ENCODE measurements at regions not wholly inside any gene's neighbourhood (a gene's known extent, or its start where the extent isn't known, plus 50 kb on each side); places are given as distances from the start of the nearest gene placed in this dataset.

- H3K4me3 ChIP-seq (ENCODE audit: low read length) = no peak overlapping the region
- TF ChIP-seq, protein P1, sequence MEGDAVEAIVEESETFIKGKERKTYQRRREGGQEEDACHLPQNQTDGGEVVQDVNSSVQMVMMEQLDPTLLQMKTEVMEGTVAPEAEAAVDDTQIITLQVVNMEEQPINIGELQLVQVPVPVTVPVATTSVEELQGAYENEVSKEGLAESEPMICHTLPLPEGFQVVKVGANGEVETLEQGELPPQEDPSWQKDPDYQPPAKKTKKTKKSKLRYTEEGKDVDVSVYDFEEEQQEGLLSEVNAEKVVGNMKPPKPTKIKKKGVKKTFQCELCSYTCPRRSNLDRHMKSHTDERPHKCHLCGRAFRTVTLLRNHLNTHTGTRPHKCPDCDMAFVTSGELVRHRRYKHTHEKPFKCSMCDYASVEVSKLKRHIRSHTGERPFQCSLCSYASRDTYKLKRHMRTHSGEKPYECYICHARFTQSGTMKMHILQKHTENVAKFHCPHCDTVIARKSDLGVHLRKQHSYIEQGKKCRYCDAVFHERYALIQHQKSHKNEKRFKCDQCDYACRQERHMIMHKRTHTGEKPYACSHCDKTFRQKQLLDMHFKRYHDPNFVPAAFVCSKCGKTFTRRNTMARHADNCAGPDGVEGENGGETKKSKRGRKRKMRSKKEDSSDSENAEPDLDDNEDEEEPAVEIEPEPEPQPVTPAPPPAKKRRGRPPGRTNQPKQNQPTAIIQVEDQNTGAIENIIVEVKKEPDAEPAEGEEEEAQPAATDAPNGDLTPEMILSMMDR (conservative IDR thresholded peaks at IDR 0.05; ENCODE audit: low read length) = no peak
- DNase-seq (ENCODE audit: low read depth) = peak; percentile 15
Measured at GRCh38 chr11:81989093-81989492, 744.6 kb downstream of the FAM181B start.

DNA sequence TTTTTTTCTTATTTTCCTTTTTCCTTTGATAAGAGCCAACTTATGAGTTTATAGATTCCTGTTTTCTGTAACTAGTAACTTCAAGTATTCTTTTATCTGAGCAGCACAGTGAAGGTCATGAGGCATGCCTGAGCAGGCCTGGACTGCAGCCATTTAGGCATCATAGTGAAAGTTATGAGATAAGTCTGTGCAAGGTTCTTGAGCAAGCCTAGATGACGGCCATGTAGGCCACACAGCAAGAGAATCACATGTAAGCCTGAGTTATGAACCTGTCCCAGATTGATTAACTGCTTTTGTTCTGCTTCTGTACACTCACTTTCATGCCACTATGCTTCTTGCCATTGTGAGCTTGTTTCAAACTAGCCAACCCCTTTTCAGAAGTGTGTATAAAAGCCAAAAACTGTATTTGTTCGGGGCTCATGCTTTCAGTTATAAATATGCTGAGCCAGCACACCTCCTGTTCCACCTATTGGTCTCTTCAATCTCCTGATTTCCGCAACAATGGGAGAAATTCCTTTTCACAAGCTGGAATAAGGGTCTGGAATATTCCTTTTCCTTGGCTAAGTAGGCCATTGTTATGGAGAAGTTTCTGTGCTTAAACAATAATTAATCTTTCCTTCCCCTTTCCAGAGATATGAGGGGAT, 745.7 kb downstream of the FAM181B start:
- TF ChIP-seq, protein P1 (conservative IDR thresholded peaks at IDR 0.05; ENCODE audit: low read length) = no peak
- H3K4me3 ChIP-seq (ENCODE audit: low read length) = no peak overlapping the region
- DNase-seq (ENCODE audit: low read depth) = peak; percentile 33

GRCh38 chr11:81986556-81987161, 747.0 kb downstream of the FAM181B start:
- TF ChIP-seq, protein P1 (conservative IDR thresholded peaks at IDR 0.05; ENCODE audit: low read length) = no peak
- DNase-seq (ENCODE audit: low read depth) = no peak
- no peak overlapping the region for H3K4me3 ChIP-seq (ENCODE audit: low read length)

DNA sequence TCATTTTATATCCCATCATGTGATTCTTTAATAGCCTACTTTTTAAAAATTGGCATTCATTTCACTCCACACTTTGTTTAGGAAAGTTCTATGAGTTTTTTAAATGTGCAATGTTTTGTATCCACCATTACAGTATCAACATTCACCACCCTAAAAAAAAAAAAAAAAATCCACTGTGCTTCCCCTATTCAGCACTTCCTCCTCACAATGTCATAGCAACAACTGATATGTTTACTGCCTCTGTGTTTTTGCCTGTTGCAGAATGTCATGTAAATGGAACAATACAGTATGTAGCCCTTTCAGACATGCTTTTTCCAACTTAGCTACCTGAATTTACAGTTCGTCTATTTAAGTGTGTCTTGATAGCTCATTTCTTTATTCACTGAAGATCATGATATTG, 754.2 kb downstream of the FAM181B start:
- no peak for DNase-seq (ENCODE audit: low read depth)
- TF ChIP-seq, protein P1 (conservative IDR thresholded peaks at IDR 0.05; ENCODE audit: low read length) = no peak
- no peak overlapping the region for H3K4me3 ChIP-seq (ENCODE audit: low read length)

GRCh38 chr11:81975261-81975900, 758.3 kb downstream of the FAM181B start:
- TF ChIP-seq, protein P1 (conservative IDR thresholded peaks at IDR 0.05; ENCODE audit: low read length) = no peak
- no peak overlapping the region for H3K4me3 ChIP-seq (ENCODE audit: low read length)
- DNase-seq (ENCODE audit: low read depth) = no peak

GRCh38 chr11:81970886-81971285, 762.8 kb downstream of the FAM181B start:
- TF ChIP-seq, protein P1 (conservative IDR thresholded peaks at IDR 0.05; ENCODE audit: low read length) = no peak
- H3K4me3 ChIP-seq (ENCODE audit: low read length) = no peak overlapping the region
- no peak for DNase-seq (ENCODE audit: low read depth)

DNA sequence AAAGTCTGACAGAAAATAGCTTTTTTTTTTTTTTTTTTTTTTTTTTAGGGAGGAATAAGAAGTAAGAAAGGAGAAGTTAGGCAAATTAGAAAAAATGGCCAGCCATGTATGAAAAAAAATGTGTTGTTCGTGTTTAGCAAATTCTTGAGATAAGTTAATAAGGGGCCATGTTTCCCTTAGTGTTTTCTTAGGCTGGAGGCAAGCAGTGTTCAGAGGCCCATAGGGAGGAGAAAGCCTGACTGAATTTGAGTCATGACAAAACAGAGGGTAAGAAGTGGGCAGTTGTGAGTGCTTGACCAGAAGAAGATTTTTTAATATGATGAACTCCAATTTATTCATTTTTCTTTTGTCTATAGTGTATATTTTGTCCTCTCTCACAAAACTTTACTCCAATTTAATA, 766.4 kb downstream of the FAM181B start:
- no peak overlapping the region for H3K4me3 ChIP-seq (ENCODE audit: low read length)
- DNase-seq (ENCODE audit: low read depth) = no peak
- TF ChIP-seq, protein P1 (conservative IDR thresholded peaks at IDR 0.05; ENCODE audit: low read length) = no peak
